Thyroid gland (tissue), 4 donors: ENCODE measurements at regions not wholly inside any gene's neighbourhood (a gene's known extent, or its start where the extent isn't known, plus 50 kb on each side); places are given as distances from the start of the nearest gene placed in this dataset.

Experiments used
- DNase-seq, 2 donors: peaks; one replicate each; pipeline ENCODE4 v3.0.0-alpha.2; 2019
- H3K27ac ChIP-seq, 3 donors: fragments of 200-600 bp; sonication (generic); 1 replicate in 2 of 3; 2 replicates in 1 of 3; pipeline ENCODE4 v1.5.1; 2016 to 2019; ENCODE audit warnings: mild to moderate bottlenecking in 1 of 3, moderate library complexity in 1 of 3
- H3K27me3 ChIP-seq: fragments of 200-600 bp; sonication (generic); one replicate; pipeline ENCODE4 v1.5.1; 2019
- H3K36me3 ChIP-seq, 2 donors: fragments of 200-600 bp; sonication (generic); one replicate each; pipeline ENCODE4 v1.5.1; 2016 to 2019
- H3K4me1 ChIP-seq, 2 donors: fragments of 200-600 bp; sonication (generic); one replicate each; pipeline ENCODE4 v1.5.1; 2017 to 2019
- H3K4me3 ChIP-seq, 3 donors: fragments of 200-600 bp; sonication (generic); replicated peaks in 1 of 3; 1 replicate in 2 of 3; 2 replicates in 1 of 3; pipeline ENCODE4 v1.5.1; 2016; ENCODE audit warnings: mild to moderate bottlenecking in 1 of 3
- H3K9me3 ChIP-seq: fragments of 200-600 bp; sonication (generic); one replicate; pipeline ENCODE4 v1.5.1; 2017
- POLR2A ChIP-seq, 2 donors: fragments of 450-650 bp; IDR thresholded peaks; one replicate each; pipeline ENCODE4 v1.6.1; 2017; ENCODE audit warnings: antibody characterized with exemption in 2 of 2, mild to moderate bottlenecking in 2 of 2, moderate library complexity in 1 of 2
- WGBS, 2 donors: methylation state at CpG; one replicate each; pipeline ENCODE4 v1.1.5; 2017; 5-methylcytosine and 5-hydroxymethylcytosine counted together
- intact Hi-C: fragments of 100-400 bp; cut with DNase I; formaldehyde crosslinking; loops from one replicate; pipeline ENCODE4 v1.15.1; 2023
- TF ChIP-seq, protein P1 (sequence below), 6 experiments: fragments of 200-600 bp in 3 of 6; fragments of 450-650 bp in 3 of 6; sonication (generic) in 3 of 6; IDR thresholded peaks; one replicate each; pipeline ENCODE4 v1.5.1; 2016 to 2019; ENCODE audit warnings: antibody characterized with exemption in 6 of 6, mild to moderate bottlenecking in 2 of 6, inconsistent platforms in 1 of 6, moderate library complexity in 1 of 6

DNA sequence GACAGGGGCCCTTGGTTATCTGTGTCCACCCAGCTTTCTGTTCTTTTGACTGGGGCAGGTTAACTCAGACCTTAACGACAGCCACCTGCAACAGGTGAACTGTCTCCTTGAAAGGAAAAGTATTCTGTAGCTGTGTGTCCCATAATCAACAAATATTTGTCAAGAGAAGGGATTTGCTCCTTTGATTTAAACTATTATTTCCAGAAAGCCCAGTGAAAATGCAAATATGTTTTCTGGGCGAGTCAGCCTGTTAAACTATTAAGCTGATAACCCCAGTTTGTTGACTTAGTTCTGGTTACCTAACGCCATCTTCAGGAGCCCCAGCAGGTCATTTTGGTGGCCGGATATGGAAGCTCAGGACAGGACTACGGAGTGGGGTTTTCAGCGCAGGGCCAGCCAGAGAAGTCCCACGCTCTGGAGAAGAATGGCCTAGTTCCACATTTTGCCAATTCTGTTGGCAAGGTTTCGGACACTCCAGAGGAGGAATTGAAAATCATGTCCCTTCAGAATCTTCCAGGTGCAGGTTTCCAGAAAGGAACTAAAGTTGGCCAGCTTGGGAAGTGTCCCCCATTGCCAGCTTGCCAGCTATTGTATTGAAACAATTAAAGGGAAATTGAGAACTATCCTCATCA, 54.5 kb downstream of the ADRA2A start:
- Histone ChIP-seq H3K27ac (no peak overlapping the region), H3K36me3 (no peaks in the 10 kb centered on the region), H3K4me3 (no peak overlapping the region), H3K4me1 (no peaks in the 10 kb centered on the region), H3K27me3 (no peaks in the 10 kb centered on the region), H3K9me3 (no peaks in the 10 kb centered on the region)
- intact Hi-C loops = no loop called here
- no peak for DNase-seq
- WGBS, 2 donors = 74 to 76% methylated on average over 8 of the region's 8 CpGs
- TF ChIP-seq, protein P1, sequence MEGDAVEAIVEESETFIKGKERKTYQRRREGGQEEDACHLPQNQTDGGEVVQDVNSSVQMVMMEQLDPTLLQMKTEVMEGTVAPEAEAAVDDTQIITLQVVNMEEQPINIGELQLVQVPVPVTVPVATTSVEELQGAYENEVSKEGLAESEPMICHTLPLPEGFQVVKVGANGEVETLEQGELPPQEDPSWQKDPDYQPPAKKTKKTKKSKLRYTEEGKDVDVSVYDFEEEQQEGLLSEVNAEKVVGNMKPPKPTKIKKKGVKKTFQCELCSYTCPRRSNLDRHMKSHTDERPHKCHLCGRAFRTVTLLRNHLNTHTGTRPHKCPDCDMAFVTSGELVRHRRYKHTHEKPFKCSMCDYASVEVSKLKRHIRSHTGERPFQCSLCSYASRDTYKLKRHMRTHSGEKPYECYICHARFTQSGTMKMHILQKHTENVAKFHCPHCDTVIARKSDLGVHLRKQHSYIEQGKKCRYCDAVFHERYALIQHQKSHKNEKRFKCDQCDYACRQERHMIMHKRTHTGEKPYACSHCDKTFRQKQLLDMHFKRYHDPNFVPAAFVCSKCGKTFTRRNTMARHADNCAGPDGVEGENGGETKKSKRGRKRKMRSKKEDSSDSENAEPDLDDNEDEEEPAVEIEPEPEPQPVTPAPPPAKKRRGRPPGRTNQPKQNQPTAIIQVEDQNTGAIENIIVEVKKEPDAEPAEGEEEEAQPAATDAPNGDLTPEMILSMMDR (IDR thresholded peaks at IDR 0.05) = no peak
- no peak for TF ChIP-seq POLR2A (IDR thresholded peaks at IDR 0.05)

DNA sequence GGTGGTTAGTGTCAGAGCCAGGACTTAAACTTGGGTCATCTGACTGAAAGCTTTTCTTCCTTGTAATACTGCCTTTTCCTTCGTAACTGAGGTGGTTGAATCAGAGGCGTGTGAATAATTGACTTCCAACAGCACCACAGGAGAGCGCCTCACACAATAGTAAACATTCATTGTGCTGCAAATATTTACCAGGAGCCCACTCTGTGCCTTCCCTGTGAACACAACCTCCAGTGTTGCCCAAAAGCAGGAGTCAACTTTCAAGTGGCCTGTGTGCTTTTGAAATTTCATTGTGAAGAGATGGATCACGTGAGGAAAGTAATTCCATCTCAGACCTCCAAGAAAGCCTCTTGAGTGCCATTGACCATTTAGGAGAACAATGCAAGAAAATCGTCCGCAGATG, 60.2 kb downstream of the ADRA2A start:
- Histone ChIP-seq H3K27ac (no peak overlapping the region), H3K9me3 (no peaks in the 10 kb centered on the region), H3K36me3 (no peaks in the 10 kb centered on the region), H3K4me1 (no peaks in the 10 kb centered on the region), H3K27me3 (no peaks in the 10 kb centered on the region), H3K4me3 (no peak overlapping the region)
- WGBS, 2 donors = 39 to 40% methylated on average over 6 of the region's 6 CpGs
- intact Hi-C loops = no loop called here
- TF ChIP-seq POLR2A (IDR thresholded peaks at IDR 0.05) = no peak
- TF ChIP-seq, protein P1 (IDR thresholded peaks at IDR 0.05) = no peak
- DNase-seq = no peak

DNA sequence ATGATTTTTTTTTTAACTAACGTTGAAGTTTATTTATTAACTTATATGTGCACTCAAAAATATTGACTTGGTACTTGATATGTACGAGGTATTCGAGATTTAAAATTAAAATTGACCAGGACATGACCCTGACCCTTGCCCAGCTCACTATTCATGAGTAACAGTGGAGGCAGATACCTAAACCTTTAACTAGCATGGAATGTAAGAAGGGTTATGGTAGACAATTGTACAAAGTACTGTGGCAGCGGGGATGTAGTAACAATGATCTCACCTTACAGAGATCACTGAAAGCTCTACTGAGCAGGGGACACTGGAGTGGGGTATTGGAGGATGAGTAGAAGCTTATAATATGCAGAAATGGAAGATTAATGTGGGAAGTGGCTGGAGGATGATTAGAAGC, 60.8 kb downstream of the ADRA2A start:
- Histone ChIP-seq H3K9me3 (no peaks in the 10 kb centered on the region), H3K36me3 (no peaks in the 10 kb centered on the region), H3K4me1 (no peaks in the 10 kb centered on the region), H3K4me3 (no peak overlapping the region), H3K27ac (no peak overlapping the region), H3K27me3 (no peaks in the 10 kb centered on the region)
- DNase-seq = no peak
- intact Hi-C loops = no loop called here
- TF ChIP-seq, protein P1 (IDR thresholded peaks at IDR 0.05) = no peak
- no peak for TF ChIP-seq POLR2A (IDR thresholded peaks at IDR 0.05)
- 62 to 65% methylated on average over 4 of the region's 4 CpGs for WGBS, 2 donors

DNA sequence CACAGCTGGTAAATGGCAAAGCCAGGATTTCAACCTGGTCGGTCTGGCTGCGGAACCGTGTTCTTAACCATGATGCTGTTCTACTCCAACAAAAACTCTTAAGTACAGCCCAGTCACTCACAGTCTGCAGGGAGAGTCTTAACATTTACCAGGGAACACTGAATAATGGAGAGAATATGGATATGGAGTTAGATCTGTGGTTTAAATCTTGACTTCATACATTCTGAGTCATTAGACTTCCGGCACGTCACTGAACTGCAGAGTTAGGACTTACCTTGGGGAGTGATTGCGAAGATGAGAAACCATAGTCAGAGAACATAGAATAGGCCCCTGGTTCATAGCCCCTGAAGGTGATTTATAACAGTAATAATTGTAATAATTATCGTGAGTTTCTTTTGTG, 61.7 kb downstream of the ADRA2A start:
- no peak for DNase-seq
- no peaks in the 10 kb centered on the region for H3K36me3 ChIP-seq
- TF ChIP-seq, protein P1 (IDR thresholded peaks at IDR 0.05) = no peak
- no peak for TF ChIP-seq POLR2A (IDR thresholded peaks at IDR 0.05)
- no peak overlapping the region for H3K4me3 ChIP-seq
- intact Hi-C loops = no loop called here
- H3K4me1 ChIP-seq = no peaks in the 10 kb centered on the region
- 94 to 96% methylated on average over 7 of the region's 7 CpGs for WGBS, 2 donors
- H3K27me3 ChIP-seq = no peaks in the 10 kb centered on the region
- H3K9me3 ChIP-seq = no peaks in the 10 kb centered on the region
- no peak overlapping the region for H3K27ac ChIP-seq

DNA sequence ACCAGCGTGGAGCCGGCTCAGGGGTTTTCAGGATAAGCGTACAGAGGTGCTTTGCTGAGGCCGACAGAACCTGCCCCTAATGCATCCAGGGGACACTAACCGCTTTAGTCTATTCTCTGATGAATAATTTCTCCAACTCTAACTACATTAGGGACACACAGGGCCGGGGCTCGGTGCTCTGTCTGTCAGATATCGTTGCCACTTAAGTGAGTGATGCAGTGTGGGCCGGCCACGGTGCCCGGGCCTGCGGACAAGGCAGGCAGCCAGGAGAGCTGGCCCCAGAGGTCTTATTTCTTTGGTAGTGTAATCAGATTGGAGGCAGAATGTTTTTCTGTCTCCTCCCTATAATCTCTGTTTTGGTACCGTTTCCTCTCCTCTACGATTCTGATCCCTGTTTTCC, 62.7 kb downstream of the ADRA2A start:
- H3K4me1 ChIP-seq = no peaks in the 10 kb centered on the region
- H3K27ac ChIP-seq = no peak overlapping the region
- no peak overlapping the region for H3K4me3 ChIP-seq
- no peaks in the 10 kb centered on the region for H3K27me3 ChIP-seq
- intact Hi-C loops = no loop called here
- TF ChIP-seq, protein P1 (IDR thresholded peaks at IDR 0.05) = no peak
- TF ChIP-seq POLR2A (IDR thresholded peaks at IDR 0.05) = no peak
- WGBS, 2 donors = 83 to 86% methylated on average over 14 of the region's 14 CpGs
- no peaks in the 10 kb centered on the region for H3K9me3 ChIP-seq
- no peaks in the 10 kb centered on the region for H3K36me3 ChIP-seq
- no peak for DNase-seq
